SK-N-SH (cell line): ENCODE measurements at regions not wholly inside any gene's neighbourhood (a gene's known extent, or its start where the extent isn't known, plus 50 kb on each side); places are given as distances from the start of the nearest gene placed in this dataset.

ENCODE experiments used
- CTCF ChIA-PET: fragments of 300-600, 350-600 bp; formaldehyde crosslinking; extraction: SDS; loops from one replicate; lab custom pipeline; 2021; lab: Yijun Ruan, JAX
- POLR2A ChIA-PET: fragments of 350-600 bp; sonication (Branson Sonifier 250); formaldehyde crosslinking; extraction: SDS; loops from one replicate; lab custom pipeline; 2020; ENCODE audit warnings: antibody characterized with exemption, inconsistent platforms; lab: Yijun Ruan, JAX
- DNase-seq: peaks from one replicate; pipeline ENCODE4 v3.0.0; 2012
- H2AFZ ChIP-seq: fragments of 200-600 bp; sonication (generic); 2 replicates; pipeline ENCODE4 v1.8.1; 2016; ENCODE audit warnings: antibody characterized with exemption, mild to moderate bottlenecking, low read depth
- H3F3A ChIP-seq: fragments of 200-600 bp; sonication (generic); replicated peaks from 2 replicates; pipeline ENCODE3; 2016; ENCODE audit warnings: antibody characterized with exemption, mild to moderate bottlenecking; ENCODE audit not compliant: insufficient read depth
- H3K27ac ChIP-seq, 2 experiments: fragments of 200-500 bp in 1 of 2; fragments of 200-600 bp in 1 of 2; sonication (Bioruptor generic) in 1 of 2; sonication (generic), shearing (Covaris generic) in 1 of 2; 2 replicates each; pipeline versions ENCODE4 v1.5.1 to v1.6.1; 2014 to 2016; ENCODE audit warnings: low read depth in 2 of 2, inconsistent platforms in 1 of 2, low read length in 1 of 2, mild to moderate bottlenecking in 1 of 2, mixed read lengths in 1 of 2
- H3K27me3 ChIP-seq: fragments of 200-600 bp; sonication (generic), shearing (Covaris generic); 2 replicates; pipeline ENCODE4 v1.6.1; 2016; ENCODE audit warnings: mixed run types; ENCODE audit not compliant: insufficient read depth
- H3K36me3 ChIP-seq, 2 experiments: fragments of 200-500 bp in 1 of 2; fragments of 200-600 bp in 1 of 2; sonication (Bioruptor generic) in 1 of 2; sonication (generic) in 1 of 2; replicated peaks in 1 of 2; 2 replicates each; pipeline versions ENCODE3 to v1.5.1; 2014 to 2016; ENCODE audit warnings: low read length in 1 of 2, mild to moderate bottlenecking in 1 of 2; ENCODE audit not compliant: insufficient read depth in 2 of 2, control insufficient read depth in 1 of 2
- H3K4me1 ChIP-seq, 2 experiments: fragments of 200-500 bp in 1 of 2; fragments of 200-600 bp in 1 of 2; sonication (Bioruptor generic) in 1 of 2; sonication (generic), shearing (Covaris generic) in 1 of 2; 2 replicates each; pipeline versions ENCODE4 v1.5.1 to v1.6.1; 2014 to 2016; ENCODE audit warnings: low read depth in 1 of 2, low read length in 1 of 2, mixed run types in 1 of 2; ENCODE audit not compliant: insufficient read depth in 2 of 2, control insufficient read depth in 1 of 2
- H3K4me2 ChIP-seq: fragments of 200-600 bp; sonication (generic), shearing (Covaris generic); 2 replicates; pipeline ENCODE4 v1.6.1; 2017; ENCODE audit warnings: mixed run types
- H3K4me3 ChIP-seq, 2 experiments: fragments of 200-500 bp in 1 of 2; fragments of 200-600 bp in 1 of 2; sonication (Bioruptor generic) in 1 of 2; sonication (generic), shearing (Covaris generic) in 1 of 2; 2 replicates each; pipeline versions ENCODE4 v1.5.1 to v1.8.1; 2014 to 2016; ENCODE audit warnings: low read depth in 2 of 2, inconsistent platforms in 1 of 2, low read length in 1 of 2, mild to moderate bottlenecking in 1 of 2, mixed read lengths in 1 of 2, moderate library complexity in 1 of 2
- H3K79me2 ChIP-seq: fragments of 200-600 bp; sonication (generic); 2 replicates; pipeline ENCODE4 v1.8.1; 2017; ENCODE audit warnings: mild to moderate bottlenecking; ENCODE audit not compliant: insufficient read depth
- H3K9ac ChIP-seq: fragments of 200-600 bp; sonication (generic); 2 replicates; pipeline ENCODE4 v1.6.1; 2017; ENCODE audit warnings: mixed run types
- H3K9me2 ChIP-seq: fragments of 200-600 bp; sonication (generic); 2 replicates; pipeline ENCODE4 v1.6.1; 2017; ENCODE audit warnings: mixed run types
- H3K9me3 ChIP-seq: fragments of 200-600 bp; sonication (generic); 2 replicates; pipeline ENCODE4 v1.6.1; 2017; ENCODE audit warnings: mixed run types, mild to moderate bottlenecking, moderate library complexity
- H4K20me1 ChIP-seq: fragments of 200-600 bp; sonication (generic); 2 replicates; pipeline ENCODE4 v1.6.1; 2017; ENCODE audit warnings: mild to moderate bottlenecking, mixed run types; ENCODE audit not compliant: insufficient read depth
- CHD2 ChIP-seq: fragments of 150-350 bp; IDR thresholded peaks from 2 replicates; pipeline ENCODE4 v1.6.1; 2018; ENCODE audit warnings: low read length; ENCODE audit not compliant: partially characterized antibody
- EP300 ChIP-seq, 2 experiments: IDR thresholded peaks; 2 replicates each; pipeline versions ENCODE4 v1.4.0 to v1.6.1; 2012; ENCODE audit warnings: borderline replicate concordance in 1 of 2, low read depth in 1 of 2, low read length in 1 of 2
- EZH2phosphoT487 ChIP-seq: fragments of 200-600 bp; sonication (generic); IDR thresholded peaks from 2 replicates; pipeline ENCODE4 v1.6.1; 2017; ENCODE audit warnings: low read depth, mixed run types, mild to moderate bottlenecking, antibody characterized with exemption, moderate library complexity, borderline replicate concordance
- GABPA ChIP-seq: IDR thresholded peaks from 2 replicates; pipeline ENCODE4 v1.4.0; 2012; ENCODE audit warnings: low read depth, mild to moderate bottlenecking
- GATA2 ChIP-seq: sonication (generic); formaldehyde crosslinking; IDR thresholded peaks from 2 replicates; pipeline ENCODE4 v1.5.0; 2020; ENCODE audit warnings: mild to moderate bottlenecking, missing genetic modification reagents
- MAX ChIP-seq: IDR thresholded peaks from 2 replicates; pipeline ENCODE4 v1.4.0; 2012; ENCODE audit warnings: low read depth
- MEF2A ChIP-seq: IDR thresholded peaks from 2 replicates; pipeline ENCODE4 v1.4.0; 2012; ENCODE audit warnings: low read depth, borderline replicate concordance
- MXI1 ChIP-seq: IDR thresholded peaks from 2 replicates; pipeline ENCODE4 v1.6.1; 2012; ENCODE audit warnings: mild to moderate bottlenecking, low read depth, low read length, improper control_type of control experiment
- NRF1 ChIP-seq: IDR thresholded peaks from 2 replicates; pipeline ENCODE4 v1.6.1; 2012; ENCODE audit warnings: low read depth, mild to moderate bottlenecking, low read length
- REST ChIP-seq: IDR thresholded peaks from 2 replicates; pipeline ENCODE4 v1.6.1; 2012; ENCODE audit warnings: mild to moderate bottlenecking, low read depth, low read length, moderate library complexity
- SIN3A ChIP-seq: IDR thresholded peaks from 2 replicates; pipeline ENCODE4 v1.6.1; 2012; ENCODE audit warnings: low read depth, mild to moderate bottlenecking, low read length, moderate library complexity, borderline replicate concordance
- SMC3 ChIP-seq: IDR thresholded peaks from 2 replicates; pipeline ENCODE4 v1.6.1; 2012; ENCODE audit warnings: low read depth, low read length, improper control_type of control experiment
- TEAD4 ChIP-seq: IDR thresholded peaks from 2 replicates; pipeline ENCODE4 v1.4.0; 2012; ENCODE audit warnings: mild to moderate bottlenecking, borderline replicate concordance; ENCODE audit not compliant: insufficient read depth
- USF2 ChIP-seq: fragments of 150-350 bp; IDR thresholded peaks from 2 replicates; pipeline ENCODE4 v1.6.1; 2017; ENCODE audit warnings: antibody characterized with exemption, low read length, low read depth, borderline replicate concordance
- WGBS: methylation state at CpG from one replicate; pipeline ENCODE4 v1.1.6; 2017; ENCODE audit warnings: low lambda C conversion rate; 5-methylcytosine and 5-hydroxymethylcytosine counted together
- TF ChIP-seq, protein P1 (sequence below): fragments of 200-600 bp; sonication (generic); IDR thresholded peaks from 2 replicates; pipeline ENCODE4 v1.6.1; 2017; ENCODE audit warnings: antibody characterized with exemption, mild to moderate bottlenecking, moderate library complexity
- TF ChIP-seq, protein P2 (sequence below): IDR thresholded peaks from 2 replicates; pipeline ENCODE4; 2012
- TF ChIP-seq, protein P3 (sequence below): IDR thresholded peaks from 2 replicates; pipeline ENCODE4 v1.4.0; 2012; ENCODE audit warnings: low read depth, borderline replicate concordance

GRCh38 chr1:5473268-5473667, 519.0 kb downstream of the NPHP4 start:
- WGBS, result no CpG with 5 or more reads among the region's 12 CpGs
- ChIA-PET CTCF (interaction anchor here (1.3 to 1.5 kb wide), 2 partner anchors 8 to 18 kb away, joined by 3 to 5 read pairs; no protein-coding TSS in a partner anchor), POLR2A (no interaction called here)
- H3K79me2 ChIP-seq, result no peaks in the 10 kb centered on the region
- no peaks in the 10 kb centered on the region for H3K9me2 ChIP-seq
- no peak overlapping the region for H3K27ac ChIP-seq
- H3K36me3 ChIP-seq, result no peaks in the 10 kb centered on the region
- no peak overlapping the region for H3K4me2 ChIP-seq
- no peaks in the 10 kb centered on the region for H4K20me1 ChIP-seq
- DNase-seq, result no peak
- no peaks in the 10 kb centered on the region for H3F3A ChIP-seq
- peaks cover 0 to 3% of the 10 kb centered on the region in 2 experiments; a peak in 1 of 4 replicates for H3K4me1 ChIP-seq
- H3K9ac ChIP-seq, result no peak overlapping the region
- H3K4me3 ChIP-seq, result no peak overlapping the region
- no peaks in the 10 kb centered on the region for H3K27me3 ChIP-seq
- TF ChIP-seq NRF1, result no peak
- no peak for TF ChIP-seq GABPA
- TF ChIP-seq, protein P1, sequence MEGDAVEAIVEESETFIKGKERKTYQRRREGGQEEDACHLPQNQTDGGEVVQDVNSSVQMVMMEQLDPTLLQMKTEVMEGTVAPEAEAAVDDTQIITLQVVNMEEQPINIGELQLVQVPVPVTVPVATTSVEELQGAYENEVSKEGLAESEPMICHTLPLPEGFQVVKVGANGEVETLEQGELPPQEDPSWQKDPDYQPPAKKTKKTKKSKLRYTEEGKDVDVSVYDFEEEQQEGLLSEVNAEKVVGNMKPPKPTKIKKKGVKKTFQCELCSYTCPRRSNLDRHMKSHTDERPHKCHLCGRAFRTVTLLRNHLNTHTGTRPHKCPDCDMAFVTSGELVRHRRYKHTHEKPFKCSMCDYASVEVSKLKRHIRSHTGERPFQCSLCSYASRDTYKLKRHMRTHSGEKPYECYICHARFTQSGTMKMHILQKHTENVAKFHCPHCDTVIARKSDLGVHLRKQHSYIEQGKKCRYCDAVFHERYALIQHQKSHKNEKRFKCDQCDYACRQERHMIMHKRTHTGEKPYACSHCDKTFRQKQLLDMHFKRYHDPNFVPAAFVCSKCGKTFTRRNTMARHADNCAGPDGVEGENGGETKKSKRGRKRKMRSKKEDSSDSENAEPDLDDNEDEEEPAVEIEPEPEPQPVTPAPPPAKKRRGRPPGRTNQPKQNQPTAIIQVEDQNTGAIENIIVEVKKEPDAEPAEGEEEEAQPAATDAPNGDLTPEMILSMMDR, result no peak
- TF ChIP-seq, protein P2, sequence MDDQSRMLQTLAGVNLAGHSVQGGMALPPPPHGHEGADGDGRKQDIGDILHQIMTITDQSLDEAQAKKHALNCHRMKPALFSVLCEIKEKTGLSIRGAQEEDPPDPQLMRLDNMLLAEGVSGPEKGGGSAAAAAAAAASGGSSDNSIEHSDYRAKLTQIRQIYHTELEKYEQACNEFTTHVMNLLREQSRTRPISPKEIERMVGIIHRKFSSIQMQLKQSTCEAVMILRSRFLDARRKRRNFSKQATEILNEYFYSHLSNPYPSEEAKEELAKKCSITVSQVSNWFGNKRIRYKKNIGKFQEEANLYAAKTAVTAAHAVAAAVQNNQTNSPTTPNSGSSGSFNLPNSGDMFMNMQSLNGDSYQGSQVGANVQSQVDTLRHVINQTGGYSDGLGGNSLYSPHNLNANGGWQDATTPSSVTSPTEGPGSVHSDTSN, result no peak
- TF ChIP-seq MEF2A, result no peak
- TF ChIP-seq REST, result no peak
- TF ChIP-seq MAX, result no peak
- TF ChIP-seq CHD2, result no peak
- TF ChIP-seq TEAD4, result no peak
- TF ChIP-seq, protein P3, sequence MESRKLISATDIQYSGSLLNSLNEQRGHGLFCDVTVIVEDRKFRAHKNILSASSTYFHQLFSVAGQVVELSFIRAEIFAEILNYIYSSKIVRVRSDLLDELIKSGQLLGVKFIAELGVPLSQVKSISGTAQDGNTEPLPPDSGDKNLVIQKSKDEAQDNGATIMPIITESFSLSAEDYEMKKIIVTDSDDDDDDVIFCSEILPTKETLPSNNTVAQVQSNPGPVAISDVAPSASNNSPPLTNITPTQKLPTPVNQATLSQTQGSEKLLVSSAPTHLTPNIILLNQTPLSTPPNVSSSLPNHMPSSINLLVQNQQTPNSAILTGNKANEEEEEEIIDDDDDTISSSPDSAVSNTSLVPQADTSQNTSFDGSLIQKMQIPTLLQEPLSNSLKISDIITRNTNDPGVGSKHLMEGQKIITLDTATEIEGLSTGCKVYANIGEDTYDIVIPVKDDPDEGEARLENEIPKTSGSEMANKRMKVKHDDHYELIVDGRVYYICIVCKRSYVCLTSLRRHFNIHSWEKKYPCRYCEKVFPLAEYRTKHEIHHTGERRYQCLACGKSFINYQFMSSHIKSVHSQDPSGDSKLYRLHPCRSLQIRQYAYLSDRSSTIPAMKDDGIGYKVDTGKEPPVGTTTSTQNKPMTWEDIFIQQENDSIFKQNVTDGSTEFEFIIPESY, result no peak
- no peak for TF ChIP-seq EZH2phosphoT487
- no peak for TF ChIP-seq MXI1
- TF ChIP-seq GATA2, result no peak
- no peak for TF ChIP-seq EP300 (IDR thresholded peaks at IDR 0.05; ENCODE audit: borderline replicate concordance in 1 of 2, low read depth in 1 of 2, low read length in 1 of 2)
- no peak for TF ChIP-seq USF2
- no peak for TF ChIP-seq SIN3A
- TF ChIP-seq SMC3, result no peak
- no peak overlapping the region for H2AFZ ChIP-seq
- H3K9me3 ChIP-seq, result no peaks in the 10 kb centered on the region
